HepG2 (cell line): ENCODE measurements at regions not wholly inside any gene's neighbourhood (a gene's known extent, or its start where the extent isn't known, plus 50 kb on each side); places are given as distances from the start of the nearest gene placed in this dataset.

Experiments
- FOXK1 ChIP-seq: sonication (generic); formaldehyde crosslinking; IDR thresholded peaks from 2 replicates; pipeline ENCODE4 v1.4.0; 2020; ENCODE audit warnings: low read depth, missing genetic modification reagents, borderline replicate concordance
- HMG20B ChIP-seq: conservative IDR thresholded peaks from 2 replicates; pipeline ENCODE4 v1.6.1; 2016; ENCODE audit warnings: missing genetic modification reagents, missing compliant biosample characterization
- MTA3 ChIP-seq: sonication (generic); formaldehyde crosslinking; IDR thresholded peaks from 2 replicates; pipeline ENCODE4 v1.4.0; 2020; ENCODE audit warnings: missing genetic modification reagents
- MXD4 ChIP-seq: IDR thresholded peaks from 2 replicates; pipeline ENCODE4 v1.6.1; 2016; ENCODE audit warnings: mild to moderate bottlenecking, missing biosample characterization, missing genetic modification reagents
- POLR2A ChIP-seq, 2 experiments: IDR thresholded peaks; 2 replicates each; pipeline ENCODE4 v1.6.1; 2011; ENCODE audit warnings: low read depth in 2 of 2, low read length in 2 of 2, mild to moderate bottlenecking in 1 of 2, moderate library complexity in 1 of 2; ENCODE audit not compliant: insufficient read depth in 1 of 2
- POLR2AphosphoS5 ChIP-seq: IDR thresholded peaks from 2 replicates; pipeline ENCODE4 v1.6.1; 2012; ENCODE audit warnings: low read depth, low read length
- RBM22 ChIP-seq: fragments of 200-400 bp; formaldehyde crosslinking; optimal IDR thresholded peaks from 2 replicates; pipeline ENCODE3; 2017; ENCODE audit warnings: mild to moderate bottlenecking, low read length, moderate library complexity
- ZNF781 ChIP-seq: sonication (generic); formaldehyde crosslinking; IDR thresholded peaks from 2 replicates; pipeline ENCODE4 v1.5.1; 2020; ENCODE audit warnings: borderline replicate concordance, mild to moderate bottlenecking, missing genetic modification reagents; ENCODE audit errors: not compliant biosample characterization
- ZNF792 ChIP-seq: IDR thresholded peaks from 2 replicates; pipeline ENCODE4 v1.6.1; 2016
- ZSCAN29 ChIP-seq: sonication (generic); formaldehyde crosslinking; conservative IDR thresholded peaks from 2 replicates; pipeline ENCODE4 v1.4.0; 2020; ENCODE audit warnings: mild to moderate bottlenecking, missing genetic modification reagents
- TF ChIP-seq, protein P1 (sequence below): sonication (generic); formaldehyde crosslinking; IDR thresholded peaks from 2 replicates; pipeline ENCODE4 v1.5.0; 2020; ENCODE audit warnings: mild to moderate bottlenecking, missing genetic modification reagents, moderate library complexity
- TF ChIP-seq, protein P2 (sequence below): sonication (generic); formaldehyde crosslinking; IDR thresholded peaks from 2 replicates; pipeline ENCODE4 v1.5.1; 2020; ENCODE audit warnings: mild to moderate bottlenecking, missing genetic modification reagents, moderate library complexity

DNA sequence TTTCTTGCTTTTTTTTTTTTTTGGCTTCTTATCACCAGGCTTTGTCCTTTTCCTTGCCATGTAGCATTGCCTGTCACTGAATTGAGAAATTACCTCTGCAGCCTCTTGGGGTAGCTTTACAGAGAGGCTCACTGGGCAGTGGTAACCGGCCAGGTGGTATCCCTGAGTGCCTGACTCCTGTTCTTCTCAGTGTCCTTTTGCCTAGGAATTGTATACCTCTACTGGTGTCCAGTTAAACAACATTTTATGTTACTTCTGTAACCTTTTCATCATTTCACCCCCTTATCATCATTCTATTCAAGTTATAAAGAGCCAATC, 523.9 kb downstream of the BCL11A start:
- TF ChIP-seq MTA3 (CRISPR knock-in tag) (no peak), ZNF792 (CRISPR knock-in tag) (no peak), MXD4 (CRISPR knock-in tag) (no peak), ZSCAN29 (CRISPR knock-in tag) (no peak), ZNF781 (CRISPR knock-in tag) (no peak), HMG20B (no peak), FOXK1 (CRISPR knock-in tag) (no peak), RBM22 (no peak), POLR2AphosphoS5 (no peak), POLR2A (IDR thresholded peaks at IDR 0.05; ENCODE audit: insufficient read depth in 1 of 2, low read depth in 2 of 2, low read length in 2 of 2) (no peak)
- TF ChIP-seq, protein P1, sequence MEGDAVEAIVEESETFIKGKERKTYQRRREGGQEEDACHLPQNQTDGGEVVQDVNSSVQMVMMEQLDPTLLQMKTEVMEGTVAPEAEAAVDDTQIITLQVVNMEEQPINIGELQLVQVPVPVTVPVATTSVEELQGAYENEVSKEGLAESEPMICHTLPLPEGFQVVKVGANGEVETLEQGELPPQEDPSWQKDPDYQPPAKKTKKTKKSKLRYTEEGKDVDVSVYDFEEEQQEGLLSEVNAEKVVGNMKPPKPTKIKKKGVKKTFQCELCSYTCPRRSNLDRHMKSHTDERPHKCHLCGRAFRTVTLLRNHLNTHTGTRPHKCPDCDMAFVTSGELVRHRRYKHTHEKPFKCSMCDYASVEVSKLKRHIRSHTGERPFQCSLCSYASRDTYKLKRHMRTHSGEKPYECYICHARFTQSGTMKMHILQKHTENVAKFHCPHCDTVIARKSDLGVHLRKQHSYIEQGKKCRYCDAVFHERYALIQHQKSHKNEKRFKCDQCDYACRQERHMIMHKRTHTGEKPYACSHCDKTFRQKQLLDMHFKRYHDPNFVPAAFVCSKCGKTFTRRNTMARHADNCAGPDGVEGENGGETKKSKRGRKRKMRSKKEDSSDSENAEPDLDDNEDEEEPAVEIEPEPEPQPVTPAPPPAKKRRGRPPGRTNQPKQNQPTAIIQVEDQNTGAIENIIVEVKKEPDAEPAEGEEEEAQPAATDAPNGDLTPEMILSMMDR (CRISPR knock-in tag) = no peak
- TF ChIP-seq, protein P2, sequence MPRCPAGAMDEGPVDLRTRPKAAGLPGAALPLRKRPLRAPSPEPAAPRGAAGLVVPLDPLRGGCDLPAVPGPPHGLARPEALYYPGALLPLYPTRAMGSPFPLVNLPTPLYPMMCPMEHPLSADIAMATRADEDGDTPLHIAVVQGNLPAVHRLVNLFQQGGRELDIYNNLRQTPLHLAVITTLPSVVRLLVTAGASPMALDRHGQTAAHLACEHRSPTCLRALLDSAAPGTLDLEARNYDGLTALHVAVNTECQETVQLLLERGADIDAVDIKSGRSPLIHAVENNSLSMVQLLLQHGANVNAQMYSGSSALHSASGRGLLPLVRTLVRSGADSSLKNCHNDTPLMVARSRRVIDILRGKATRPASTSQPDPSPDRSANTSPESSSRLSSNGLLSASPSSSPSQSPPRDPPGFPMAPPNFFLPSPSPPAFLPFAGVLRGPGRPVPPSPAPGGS (CRISPR knock-in tag) = no peak
